GM19035 (cell line): ENCODE measurements at regions not wholly inside any gene's neighbourhood (a gene's known extent, or its start where the extent isn't known, plus 50 kb on each side); places are given as distances from the start of the nearest gene placed in this dataset.

Experiments used
- ATAC-seq: cut with Tn5 transposase; IDR thresholded peaks from one replicate; pipeline ENCODE4 v1.9.1; 2021; ENCODE audit not compliant: unreplicated experiment

DNA sequence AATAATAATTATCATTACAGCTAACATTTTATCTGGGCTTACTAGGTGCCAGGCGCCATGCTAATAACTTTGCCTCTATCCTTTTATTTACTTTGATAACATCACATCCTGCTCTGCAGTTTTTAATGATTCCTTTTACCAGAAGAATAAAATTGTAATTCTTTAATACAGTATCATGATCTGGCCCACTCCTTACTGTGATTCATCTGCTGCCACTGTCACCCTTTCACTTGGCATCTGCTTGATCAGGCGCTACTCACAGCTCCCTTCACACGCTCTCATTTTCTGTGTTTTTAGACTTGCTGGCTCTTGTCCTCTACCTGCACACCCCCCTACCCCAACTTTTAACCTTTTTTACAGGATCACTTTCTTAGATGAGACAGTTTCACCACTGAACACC, 167.5 kb downstream of the NTMT2 start:
- no peak for ATAC-seq

DNA sequence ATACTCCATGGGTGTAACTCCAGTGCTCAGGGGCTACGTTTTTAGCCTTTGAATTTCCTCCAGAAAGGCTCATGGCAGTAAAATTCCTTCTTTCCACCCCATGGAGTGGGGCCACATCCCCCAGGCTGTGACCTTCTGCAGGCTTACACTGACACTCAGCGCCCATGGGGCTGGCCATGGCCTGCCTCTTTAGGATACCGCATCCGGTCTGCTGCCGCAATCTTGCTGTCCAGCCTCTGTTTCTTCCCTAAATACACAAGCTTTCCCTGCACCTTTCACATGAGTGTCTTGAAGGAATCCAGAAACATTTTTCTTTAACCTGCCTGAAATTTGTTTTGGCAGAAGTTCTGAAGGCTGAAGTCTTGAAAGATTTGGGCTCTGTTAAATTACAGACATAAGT, 170.5 kb downstream of the NTMT2 start:
- no peak for ATAC-seq

DNA sequence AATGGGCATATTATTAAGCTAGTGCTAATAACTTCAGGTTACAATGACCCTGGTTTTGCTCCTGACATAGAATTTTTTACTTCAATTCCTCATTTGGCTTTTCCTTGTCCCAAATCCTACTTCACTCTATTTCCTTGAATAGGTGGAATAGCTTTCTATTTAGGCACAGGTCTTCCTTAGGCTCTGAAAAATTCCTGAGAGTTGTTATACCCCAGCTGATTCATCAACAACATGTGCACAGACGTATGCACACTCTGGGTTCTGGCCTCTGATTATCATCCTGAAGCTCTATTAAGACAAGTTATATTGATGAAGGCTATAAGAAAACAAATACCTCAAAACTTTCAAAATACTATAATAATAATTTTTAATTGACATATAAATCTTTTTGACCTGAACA, 172.4 kb downstream of the NTMT2 start:
- ATAC-seq = no peak

DNA sequence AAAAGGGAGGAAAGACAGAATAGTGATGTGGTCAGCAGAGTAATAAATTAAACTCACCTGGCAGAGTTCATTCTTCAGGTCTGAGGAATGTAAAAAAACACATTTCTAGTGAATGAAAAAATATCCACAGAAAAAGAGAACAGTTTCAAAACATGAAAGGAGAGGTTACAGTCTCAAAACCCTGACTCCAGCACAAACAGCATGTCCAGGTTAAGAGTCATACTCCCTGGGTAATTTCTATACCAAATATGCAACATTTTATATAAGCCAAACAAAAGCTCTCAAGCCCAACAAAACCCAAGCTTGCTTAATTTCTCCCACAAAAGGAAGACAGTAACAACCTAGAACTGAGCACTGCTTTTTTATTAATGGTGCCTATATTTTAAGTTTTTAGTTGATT, 173.0 kb downstream of the NTMT2 start:
- ATAC-seq = no peak

DNA sequence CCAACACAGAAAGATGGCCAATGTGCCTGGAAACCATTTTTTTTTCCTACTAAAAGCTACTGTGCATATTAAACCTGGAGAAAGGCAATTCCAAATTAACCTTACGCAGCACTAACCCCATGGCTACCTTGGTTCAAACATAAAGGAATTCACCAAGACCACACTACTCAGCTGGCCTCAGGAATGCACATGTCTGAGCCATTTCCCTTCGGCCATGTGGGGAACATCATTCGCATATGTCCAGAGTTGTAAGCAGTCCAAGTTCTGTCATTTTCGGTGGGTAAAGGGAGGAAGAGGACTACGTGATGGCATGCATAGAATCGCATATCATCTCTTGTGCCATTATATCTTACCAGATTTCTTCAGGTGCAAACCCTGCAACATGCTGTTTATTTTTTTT, 175.4 kb downstream of the NTMT2 start:
- ATAC-seq = no peak

DNA sequence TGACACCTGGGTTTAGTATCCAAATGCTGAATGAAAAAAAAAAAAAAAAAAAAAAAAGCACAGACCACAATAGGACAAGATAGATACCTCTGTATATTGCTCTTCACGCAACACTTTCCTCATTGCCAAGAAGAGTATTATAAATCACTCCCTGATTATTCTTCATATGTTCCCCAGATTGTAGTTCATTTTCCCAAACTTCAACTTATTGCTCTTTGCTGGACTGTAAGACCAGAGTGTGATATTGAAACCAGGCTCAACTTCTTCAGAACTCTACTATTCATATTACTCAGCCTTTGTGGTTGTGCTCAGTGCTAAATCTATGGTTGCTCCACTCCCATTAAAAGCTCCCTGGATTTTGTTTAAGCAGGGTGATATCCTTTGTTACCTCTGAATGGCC, 180.4 kb downstream of the NTMT2 start:
- ATAC-seq = no peak

DNA sequence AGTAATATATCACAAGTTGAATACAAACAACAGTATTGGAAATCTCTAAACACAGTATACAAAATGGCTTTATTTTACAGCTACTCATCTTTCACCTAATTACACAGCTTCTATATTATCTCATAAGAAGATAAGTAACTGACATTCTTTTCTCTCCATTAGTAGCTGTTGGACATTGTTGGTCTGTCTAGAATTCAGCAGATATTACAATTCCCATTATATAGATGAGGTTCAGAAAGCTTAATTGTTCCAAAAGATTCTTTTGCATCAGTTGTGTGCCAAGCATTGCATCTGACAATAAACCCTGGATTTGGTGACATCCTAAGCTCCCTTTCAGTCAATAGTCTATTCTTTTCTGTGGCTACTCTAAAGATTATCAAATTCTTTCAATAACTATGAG, 187.0 kb downstream of the NTMT2 start:
- no peak for ATAC-seq

DNA sequence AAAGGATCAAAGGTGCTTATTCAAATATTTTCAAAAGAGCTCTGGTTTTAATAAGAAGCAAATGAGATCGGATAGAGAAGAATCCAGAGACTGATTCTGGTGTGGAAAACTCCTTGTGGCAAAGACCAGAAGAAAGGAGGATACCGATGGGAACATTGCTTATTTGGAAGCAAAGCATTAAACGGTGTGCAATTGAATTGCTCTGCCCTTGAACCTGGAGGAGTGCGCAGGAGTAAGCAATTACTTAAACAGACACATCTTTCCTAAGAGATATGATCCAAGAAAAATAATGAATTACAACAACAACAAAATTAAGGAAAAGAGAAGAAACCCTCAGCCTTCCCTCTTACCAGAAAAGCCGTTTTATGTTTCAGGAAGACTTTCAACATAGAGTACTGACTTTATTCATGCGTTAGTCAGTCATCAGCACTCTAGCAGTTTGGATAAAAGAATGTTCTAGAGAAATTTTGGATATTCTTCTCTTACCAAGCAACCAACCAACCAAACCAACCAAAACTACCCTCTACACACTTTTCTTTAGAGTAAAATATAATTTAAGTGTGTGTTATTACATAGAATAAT, 191.7 kb downstream of the NTMT2 start:
- no peak for ATAC-seq

DNA sequence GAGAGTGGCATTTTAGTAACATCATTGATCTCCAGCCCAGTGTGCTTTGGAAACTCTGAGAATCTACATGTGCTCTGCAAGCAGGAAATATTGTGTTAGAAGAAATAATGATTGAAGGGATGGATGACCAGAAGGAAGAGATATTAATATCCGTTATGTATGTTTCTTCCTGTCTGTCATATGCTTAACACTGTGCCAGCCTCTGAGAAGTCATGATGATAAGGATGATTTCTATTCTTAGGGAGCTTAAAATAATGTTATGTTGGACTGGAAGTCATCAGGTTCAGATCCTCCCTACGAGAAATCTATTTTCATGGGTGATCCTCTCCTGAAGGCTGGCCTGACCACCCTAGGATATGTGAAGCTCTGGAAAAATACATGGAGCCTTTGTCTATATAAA, 192.4 kb upstream of the GORAB start:
- ATAC-seq = no peak

DNA sequence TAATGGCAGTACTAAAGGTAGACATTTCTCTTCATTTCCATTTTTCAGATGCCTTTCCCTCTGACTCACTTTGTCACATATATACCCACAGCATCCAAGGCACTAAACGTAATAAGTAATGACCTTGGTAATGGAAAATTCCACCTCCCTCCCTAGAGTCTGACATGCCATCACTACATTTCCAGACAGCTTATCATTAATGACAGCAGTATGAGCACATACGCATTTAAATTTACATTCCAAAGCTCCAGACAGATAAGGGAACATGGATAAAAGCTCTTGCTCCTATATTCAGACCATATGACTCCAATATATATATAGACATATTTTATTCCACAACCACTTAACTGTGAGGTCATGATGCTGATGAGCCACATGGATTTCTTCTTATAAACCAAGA, 191.7 kb upstream of the GORAB start:
- no peak for ATAC-seq

DNA sequence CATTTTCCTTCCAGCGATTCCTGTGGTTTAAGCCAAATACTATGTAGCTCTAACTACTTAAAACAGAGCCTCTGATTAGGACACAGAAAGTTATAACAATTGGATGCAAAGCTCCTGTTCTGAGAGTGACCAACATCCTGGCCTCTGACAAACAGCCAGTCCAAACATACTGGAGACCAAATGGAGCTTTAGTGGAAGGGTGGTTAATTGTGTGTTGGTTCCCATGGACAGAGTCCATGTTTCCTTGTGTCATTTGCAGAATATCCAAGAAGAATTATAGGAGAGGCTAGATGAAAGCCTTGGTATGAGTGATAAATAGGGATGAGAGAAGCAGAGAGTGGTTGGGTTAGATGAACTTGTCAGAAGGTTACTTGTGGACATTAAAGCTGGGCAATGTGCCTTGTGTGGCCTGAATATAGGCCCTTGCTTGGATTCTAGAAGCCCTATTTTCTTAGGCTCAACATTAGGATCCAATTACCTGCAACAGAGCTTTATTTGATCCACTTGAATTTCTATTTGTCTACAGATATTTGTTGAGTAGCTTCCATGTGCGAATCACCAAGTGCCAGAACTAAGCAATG, 180.5 kb upstream of the GORAB start:
- no peak for ATAC-seq

DNA sequence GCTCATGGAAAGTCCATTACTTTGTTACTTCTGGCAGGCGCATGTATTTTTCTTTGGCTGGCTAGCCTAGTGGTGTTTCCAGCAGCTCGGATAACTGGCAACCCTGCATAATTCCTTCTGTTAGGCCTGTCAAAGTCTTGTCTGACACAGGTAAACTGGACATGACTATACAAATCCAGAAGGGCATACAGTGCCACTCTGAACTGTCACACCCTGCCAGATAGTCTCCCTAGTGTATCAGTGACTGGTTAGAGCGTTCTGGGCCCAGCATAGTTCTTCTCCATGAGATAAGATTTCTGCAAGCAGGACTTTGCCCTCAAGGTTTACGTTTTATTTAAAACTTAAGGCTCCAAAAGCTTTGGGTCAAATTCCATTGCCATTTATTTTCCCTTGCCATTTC, 177.7 kb upstream of the GORAB start:
- no peak for ATAC-seq

DNA sequence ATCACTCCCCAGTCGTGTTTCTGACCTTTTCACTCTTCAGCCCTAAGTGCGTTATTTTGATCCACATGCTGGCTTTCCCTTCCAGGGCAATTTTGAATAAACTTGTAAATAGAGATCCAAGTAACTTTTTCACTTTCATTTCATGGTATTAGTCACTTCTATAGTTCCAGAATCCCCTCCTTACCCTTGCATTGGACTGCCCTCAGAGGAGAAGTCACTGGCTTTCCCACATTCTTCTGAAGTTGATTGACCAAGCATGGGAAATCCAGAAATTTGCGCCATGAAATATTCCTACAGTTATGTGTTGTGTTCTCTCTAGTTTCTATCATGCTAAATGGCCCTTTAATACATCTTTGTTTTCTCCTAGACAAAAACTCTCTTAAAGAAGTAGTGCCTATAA, 177.3 kb upstream of the GORAB start:
- no peak for ATAC-seq

DNA sequence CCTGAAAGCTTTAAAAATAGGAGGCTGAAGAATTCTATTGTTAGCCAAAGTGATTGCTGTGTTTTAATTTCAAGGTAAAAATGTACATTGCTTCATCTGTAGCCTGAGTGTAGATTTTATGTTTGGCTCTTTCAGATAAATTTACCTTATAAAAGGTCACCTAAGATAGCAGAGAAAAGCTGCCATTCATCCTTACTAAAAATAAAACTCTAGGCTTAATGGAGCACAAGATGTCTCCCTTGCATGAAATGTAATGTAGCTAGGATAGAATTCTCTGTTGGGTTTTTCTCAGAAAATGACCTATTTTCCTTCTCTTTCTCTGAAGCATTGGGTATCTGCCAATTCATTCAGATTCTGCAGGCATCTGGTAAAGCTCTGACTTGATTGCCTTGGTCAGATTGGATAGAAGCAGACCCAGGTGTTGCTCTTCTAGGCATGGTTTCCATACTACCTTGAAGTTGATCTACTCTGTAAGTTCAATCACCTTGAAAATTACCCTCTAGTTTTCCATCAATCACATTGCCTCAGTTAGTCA, 176.6 kb upstream of the GORAB start:
- ATAC-seq = no peak

DNA sequence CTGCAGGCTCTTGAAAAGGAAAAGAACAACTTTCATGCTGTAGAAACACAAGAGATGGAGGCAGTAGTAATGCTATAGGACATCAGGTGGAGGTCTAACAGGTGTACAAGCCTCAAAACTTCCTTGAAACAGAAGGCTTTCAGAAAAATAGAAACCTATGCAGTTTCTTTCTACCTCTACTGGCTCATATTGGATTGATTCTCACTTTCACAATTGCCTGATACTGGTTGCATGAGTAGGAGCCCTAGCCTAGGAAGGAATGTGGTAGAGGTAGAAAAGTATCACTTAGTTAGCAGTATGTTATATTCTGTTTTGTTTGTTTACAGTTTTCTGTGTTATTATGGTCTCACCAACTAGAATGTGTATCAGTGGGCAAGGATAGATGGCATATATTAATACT, 175.4 kb upstream of the GORAB start:
- ATAC-seq = no peak

DNA sequence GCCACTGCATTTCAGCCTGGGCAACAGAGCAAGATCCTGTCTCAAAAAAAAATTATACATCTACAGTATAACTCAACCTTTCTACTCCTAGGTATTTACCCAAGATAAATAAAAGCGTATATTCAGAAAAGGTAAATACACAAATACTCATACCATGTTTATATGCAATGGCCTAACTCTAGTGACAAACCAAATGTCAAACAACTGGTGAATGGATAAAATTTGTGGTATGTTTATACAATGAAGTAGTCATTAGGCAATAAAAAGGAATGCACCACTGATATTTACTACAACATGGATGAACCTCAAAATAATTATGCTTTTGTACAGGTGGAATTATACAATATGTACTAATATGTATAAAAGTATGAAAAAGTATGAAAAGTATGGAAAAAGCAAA, 174.2 kb upstream of the GORAB start:
- ATAC-seq = no peak

DNA sequence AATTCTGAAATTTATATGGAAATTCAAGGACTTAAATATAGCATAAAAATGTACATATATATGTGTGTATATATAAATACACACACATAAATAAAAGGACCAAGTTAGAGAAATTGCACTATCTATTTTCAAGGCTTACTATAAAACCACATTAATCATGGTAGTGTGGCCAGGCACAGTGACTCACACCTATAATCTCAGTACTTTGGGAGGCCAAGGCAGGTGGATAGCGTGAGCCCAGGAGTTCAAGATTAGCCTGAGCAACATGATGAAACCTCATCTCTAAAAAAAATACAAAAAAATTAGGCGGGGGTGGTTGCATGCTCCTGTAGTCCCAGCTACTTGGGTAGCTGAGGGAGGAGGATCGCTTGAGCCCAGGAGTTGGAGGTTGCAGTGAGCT, 171.4 kb upstream of the GORAB start:
- no peak for ATAC-seq

DNA sequence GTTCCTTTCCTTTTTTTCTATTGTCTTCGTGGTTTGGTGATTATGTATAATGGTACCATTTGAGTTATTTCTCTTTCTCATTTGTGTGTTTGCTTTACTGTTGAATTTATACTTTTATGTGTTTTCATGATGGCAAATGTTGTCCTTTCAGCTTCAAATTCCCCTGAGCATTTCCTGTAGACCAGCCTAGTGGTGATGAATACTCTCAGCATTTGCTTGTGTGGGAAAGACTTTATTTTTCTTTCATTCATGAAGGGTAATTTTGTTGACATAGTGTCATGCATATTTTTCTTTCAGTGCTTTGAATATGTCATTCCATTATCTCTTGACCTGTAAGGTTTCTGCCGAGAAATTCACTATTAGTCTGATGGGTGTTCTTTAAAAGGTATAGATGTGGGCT, 166.6 kb upstream of the GORAB start:
- no peak for ATAC-seq

DNA sequence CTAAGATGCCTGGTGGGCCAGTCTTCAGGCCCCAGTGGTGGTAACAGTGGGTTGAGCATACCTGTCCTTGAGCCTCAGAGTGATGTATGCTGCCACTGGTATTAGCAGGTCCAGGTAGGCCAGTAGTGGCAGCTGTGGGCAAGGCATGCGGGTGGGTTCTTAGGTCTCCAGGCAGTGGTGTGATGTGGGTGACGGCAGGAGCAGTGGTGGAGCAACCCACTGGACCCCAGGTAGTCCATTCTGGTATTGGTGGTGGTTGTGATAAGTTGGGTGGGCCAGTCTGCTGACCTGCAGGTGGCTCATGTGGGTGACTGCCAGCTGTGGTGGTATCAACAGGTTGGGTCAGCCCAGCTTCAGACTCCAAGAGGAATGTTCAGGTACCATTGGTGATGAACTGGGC, 165.0 kb upstream of the GORAB start:
- ATAC-seq = no peak

DNA sequence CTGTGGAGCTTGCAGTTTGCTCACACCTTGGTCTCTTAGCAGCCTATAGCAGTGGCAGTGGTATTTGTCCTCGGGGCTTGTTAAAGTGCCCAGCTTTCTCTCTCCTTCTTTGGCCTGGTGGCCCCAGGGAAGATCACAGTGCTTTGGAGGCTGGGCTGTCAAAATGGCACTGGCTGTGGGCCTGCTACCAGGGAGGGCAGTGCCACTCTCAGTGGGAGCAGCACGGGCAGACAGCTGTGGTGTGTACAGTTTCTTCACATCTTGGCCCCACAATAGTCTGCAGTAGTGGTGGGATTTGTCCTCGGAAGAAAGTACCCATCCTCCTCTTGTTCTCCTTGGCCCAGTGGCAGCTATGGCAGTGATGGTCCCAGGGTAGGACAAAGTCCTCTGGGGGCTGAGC, 164.4 kb upstream of the GORAB start:
- ATAC-seq = no peak

DNA sequence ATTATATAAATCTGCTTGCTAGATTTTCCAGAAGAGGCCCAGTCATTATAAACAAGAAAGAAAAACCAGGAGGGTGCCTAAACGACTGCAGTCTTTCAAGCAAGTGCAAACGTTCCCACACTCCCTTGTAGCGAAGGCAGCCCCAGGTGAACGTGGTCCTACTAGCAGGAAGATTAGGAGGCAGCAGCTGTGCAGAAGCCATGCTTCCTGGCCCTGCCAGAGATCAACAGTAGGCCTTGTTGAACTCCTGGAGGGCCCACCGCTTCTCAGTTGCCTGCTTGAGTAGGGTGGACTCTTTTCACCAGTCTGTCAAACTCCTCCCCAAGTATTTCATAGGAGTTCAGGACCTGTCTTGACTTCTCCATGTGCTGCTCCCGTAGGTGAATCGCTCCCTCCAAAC, 163.0 kb upstream of the GORAB start:
- no peak for ATAC-seq

DNA sequence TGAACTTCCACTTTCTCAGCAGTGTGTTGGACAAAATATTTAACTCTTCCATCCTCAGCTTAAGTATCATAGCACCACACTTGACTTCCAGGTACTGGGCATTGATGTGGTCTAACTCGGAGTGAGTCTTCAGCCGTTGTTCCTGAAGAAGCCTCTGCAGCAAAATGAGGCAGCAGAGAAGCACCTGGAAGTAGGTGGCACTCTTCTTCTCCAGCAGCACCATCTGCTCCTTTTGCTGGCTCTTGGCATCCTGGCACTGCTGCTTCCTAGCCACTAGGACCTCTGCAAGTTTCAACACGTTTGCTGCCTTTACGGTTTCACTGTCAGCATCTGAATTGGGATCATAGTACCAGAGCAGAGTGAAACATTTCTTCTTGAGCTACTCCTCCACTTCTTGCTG, 162.5 kb upstream of the GORAB start:
- ATAC-seq = no peak

DNA sequence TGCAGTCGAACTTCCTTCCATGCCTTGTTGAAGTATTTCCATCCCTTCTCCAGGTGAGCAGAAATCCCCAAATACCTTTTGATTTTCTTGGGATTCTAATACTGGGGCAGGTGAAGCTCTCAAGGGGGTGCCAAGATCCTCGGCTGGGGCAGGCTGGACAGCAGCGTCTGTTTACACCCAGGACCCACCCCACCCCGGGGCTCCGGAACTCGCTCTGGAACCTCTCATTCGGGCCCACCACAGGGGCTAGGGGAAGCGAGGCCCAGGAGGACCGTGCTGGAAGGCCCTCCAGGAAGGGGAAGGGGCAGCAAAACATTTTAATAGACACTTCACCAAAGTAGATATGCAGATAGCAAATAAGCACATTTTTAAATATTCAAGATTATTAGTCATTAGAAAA, 161.9 kb upstream of the GORAB start:
- no peak for ATAC-seq
